ENCODE measurements at regions not wholly inside any gene's neighbourhood (a gene's known extent, or its start where the extent isn't known, plus 50 kb on each side); places are given as distances from the start of the nearest gene placed in this dataset.
A peak's percentile ranks its signal among the peaks of the same experiment; 100 is the strongest.

- no peak overlapping the region for H3K14ac ChIP-seq (ENCODE audit: insufficient read depth, low read length)
- H3K9ac ChIP-seq (ENCODE audit: extremely low read depth, insufficient read length, low read length): no peak overlapping the region
- no peaks in the 10 kb centered on the region for H3K9me3 ChIP-seq (ENCODE audit: control insufficient read depth, low read depth, low read length)
- H2BK20ac ChIP-seq (ENCODE audit: low read depth, low read length, poor library complexity, severe bottlenecking): no peak overlapping the region
- H2BK12ac ChIP-seq (ENCODE audit: insufficient read length, low read depth, low read length): no peak overlapping the region
- Mint-ChIP-seq H3K9me3 (no peaks in the 10 kb centered on the region; a peak in 1 of 5 replicates), H3K36me3 (ENCODE audit: insufficient read depth in 1 of 3, low read depth in 3 of 3) (no peaks in the 10 kb centered on the region), H3K27me3 (ENCODE audit: low read depth) (no peaks in the 10 kb centered on the region), H3K4me1 (peaks cover 24 to 29% of the 10 kb centered on the region in 2 experiments), H3K27ac (peak overlapping the region in 2 of 3 experiments; percentile 54 to 78; a peak in 2 of 7 replicates), H3K4me3 (no peak overlapping the region)
- no peak overlapping the region for H3K23ac ChIP-seq (ENCODE audit: insufficient read length, low read depth, low read length)
- H3K56ac ChIP-seq (ENCODE audit: insufficient read length, low read depth, low read length): no peak overlapping the region
- H2BK15ac ChIP-seq (ENCODE audit: low read depth, low read length): no peak overlapping the region
- H3K18ac ChIP-seq (ENCODE audit: insufficient read length, low read depth, low read length): no peak overlapping the region
- H4K20me1 ChIP-seq (ENCODE audit: control insufficient read depth, insufficient read depth, insufficient read length): no peaks in the 10 kb centered on the region
- H2BK5ac ChIP-seq (ENCODE audit: insufficient read length, low read length): no peak overlapping the region
- no CpG with 5 or more reads among the region's 4 CpGs for WGBS (ENCODE audit: extremely low coverage, insufficient read length, low lambda C conversion rate)
- TF ChIP-seq, protein P1, sequence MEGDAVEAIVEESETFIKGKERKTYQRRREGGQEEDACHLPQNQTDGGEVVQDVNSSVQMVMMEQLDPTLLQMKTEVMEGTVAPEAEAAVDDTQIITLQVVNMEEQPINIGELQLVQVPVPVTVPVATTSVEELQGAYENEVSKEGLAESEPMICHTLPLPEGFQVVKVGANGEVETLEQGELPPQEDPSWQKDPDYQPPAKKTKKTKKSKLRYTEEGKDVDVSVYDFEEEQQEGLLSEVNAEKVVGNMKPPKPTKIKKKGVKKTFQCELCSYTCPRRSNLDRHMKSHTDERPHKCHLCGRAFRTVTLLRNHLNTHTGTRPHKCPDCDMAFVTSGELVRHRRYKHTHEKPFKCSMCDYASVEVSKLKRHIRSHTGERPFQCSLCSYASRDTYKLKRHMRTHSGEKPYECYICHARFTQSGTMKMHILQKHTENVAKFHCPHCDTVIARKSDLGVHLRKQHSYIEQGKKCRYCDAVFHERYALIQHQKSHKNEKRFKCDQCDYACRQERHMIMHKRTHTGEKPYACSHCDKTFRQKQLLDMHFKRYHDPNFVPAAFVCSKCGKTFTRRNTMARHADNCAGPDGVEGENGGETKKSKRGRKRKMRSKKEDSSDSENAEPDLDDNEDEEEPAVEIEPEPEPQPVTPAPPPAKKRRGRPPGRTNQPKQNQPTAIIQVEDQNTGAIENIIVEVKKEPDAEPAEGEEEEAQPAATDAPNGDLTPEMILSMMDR (conservative IDR thresholded peaks at IDR 0.05): no peak
- no peak overlapping the region for H2BK120ac ChIP-seq (ENCODE audit: low read depth, low read length, poor library complexity, severe bottlenecking)
- H3K79me2 ChIP-seq (ENCODE audit: insufficient read depth, low read length): no peaks in the 10 kb centered on the region
- H3K4me1 ChIP-seq (ENCODE audit: insufficient read depth, low read length): no peaks in the 10 kb centered on the region; the same call in 1 of the 2 replicates
- H3K79me1 ChIP-seq (ENCODE audit: insufficient read depth, low read depth, low read length, poor library complexity, severe bottlenecking): no peaks in the 10 kb centered on the region
- H2AFZ ChIP-seq (ENCODE audit: low read length): no peak overlapping the region
- peak; percentile 43 for DNase-seq
- H3K27ac ChIP-seq (ENCODE audit: insufficient read length, low read depth, low read length): no peak overlapping the region
- no peaks in the 10 kb centered on the region for H3K27me3 ChIP-seq (ENCODE audit: insufficient read depth, low read length)
- no peak overlapping the region for H2AK5ac ChIP-seq (ENCODE audit: insufficient read length, low read length)
- H3K4ac ChIP-seq (ENCODE audit: low read depth, low read length): no peak overlapping the region
- H3K23me2 ChIP-seq (ENCODE audit: insufficient read length, low read depth, low read length, poor library complexity, severe bottlenecking): no peaks in the 10 kb centered on the region
- no peak overlapping the region for H4K5ac ChIP-seq (ENCODE audit: insufficient read length, low read depth, low read length)
- no peak overlapping the region for H3K4me2 ChIP-seq (ENCODE audit: insufficient read depth, insufficient read length, low read length)
- H4K91ac ChIP-seq (ENCODE audit: insufficient read length, low read depth, low read length): no peak overlapping the region
- H3T11ph ChIP-seq (ENCODE audit: low read length): no peak overlapping the region
- H4K8ac ChIP-seq (replicated peaks; ENCODE audit: insufficient read length, low read depth, low read length): no peak overlapping the region
Observed at GRCh38 chr5:44236040-44236439, 153.2 kb downstream of the FGF10 start.

Measured in H9 (cell line).